ENCODE measurements at regions not wholly inside any gene's neighbourhood (a gene's known extent, or its start where the extent isn't known, plus 50 kb on each side); places are given as distances from the start of the nearest gene placed in this dataset.

- no peak for TF ChIP-seq POLR2A (IDR thresholded peaks at IDR 0.05)
- no peak for TF ChIP-seq CTCF (IDR thresholded peaks at IDR 0.05)
Observed at GRCh38 chr4:108331905-108332632, 163.3 kb upstream of the LEF1 start.

All from testis (tissue), 2 donors.